ENCODE measurements at regions not wholly inside any gene's neighbourhood (a gene's known extent, or its start where the extent isn't known, plus 50 kb on each side); places are given as distances from the start of the nearest gene placed in this dataset.
"Not testable (repeated sequence)": the region's sequence is repeated elsewhere in the genome, so short reads cannot be mapped to it uniquely, and the experiment has no call there.

DNA sequence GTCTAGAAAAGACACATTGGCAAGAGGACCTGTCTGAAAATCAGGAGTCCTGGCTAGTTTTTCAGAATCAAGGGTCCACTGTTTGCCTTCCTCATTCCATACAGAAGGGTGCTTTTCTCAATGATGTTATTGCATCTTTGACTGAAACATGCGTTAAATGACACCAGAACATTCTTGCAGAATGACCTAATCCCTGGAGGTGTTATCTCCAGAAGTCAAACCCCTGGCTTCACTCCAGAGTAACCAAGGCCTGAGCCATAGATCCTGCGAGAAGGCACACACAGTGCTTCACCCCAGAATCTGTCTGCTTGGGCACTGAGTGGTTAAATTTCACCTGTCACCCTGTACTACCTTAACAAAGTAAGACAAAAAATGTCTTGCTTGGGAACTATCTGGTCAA, 1055.2 kb upstream of the FANCL start:
- DNase-seq: no peak

- no peak for DNase-seq
Observed at GRCh38 chr2:59295524-59296162, 1054.5 kb upstream of the FANCL start.

DNA sequence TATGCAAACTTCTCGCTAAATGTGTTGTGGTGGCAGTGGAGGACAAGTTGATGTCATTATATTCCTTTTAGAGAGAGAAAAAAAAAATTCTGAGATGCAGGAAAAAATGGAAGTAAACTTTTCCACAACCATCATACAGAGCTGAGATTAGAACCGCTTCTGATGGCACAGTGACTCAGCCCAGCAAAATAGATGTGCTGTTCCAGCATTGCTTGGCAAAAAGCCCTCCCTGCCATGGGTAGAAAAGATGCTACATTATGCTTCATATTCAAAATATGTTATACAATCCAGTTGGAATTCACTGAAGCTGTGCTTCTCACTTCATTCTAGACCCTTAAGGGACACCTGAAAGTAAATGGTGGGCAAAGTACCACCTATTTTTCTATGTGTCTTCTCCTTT, 1047.6 kb upstream of the FANCL start:
- DNase-seq: no peak

- no peak for DNase-seq
Observed at GRCh38 chr2:59282374-59283057, 1041.4 kb upstream of the FANCL start.

GRCh38 chr2:59277671-59278070, 1036.5 kb upstream of the FANCL start:
- DNase-seq: no peak

- no peak for DNase-seq
Observed at GRCh38 chr2:59276917-59277316, 1035.8 kb upstream of the FANCL start.

GRCh38 chr2:59276033-59276432, 1034.9 kb upstream of the FANCL start:
- DNase-seq: no peak

DNA sequence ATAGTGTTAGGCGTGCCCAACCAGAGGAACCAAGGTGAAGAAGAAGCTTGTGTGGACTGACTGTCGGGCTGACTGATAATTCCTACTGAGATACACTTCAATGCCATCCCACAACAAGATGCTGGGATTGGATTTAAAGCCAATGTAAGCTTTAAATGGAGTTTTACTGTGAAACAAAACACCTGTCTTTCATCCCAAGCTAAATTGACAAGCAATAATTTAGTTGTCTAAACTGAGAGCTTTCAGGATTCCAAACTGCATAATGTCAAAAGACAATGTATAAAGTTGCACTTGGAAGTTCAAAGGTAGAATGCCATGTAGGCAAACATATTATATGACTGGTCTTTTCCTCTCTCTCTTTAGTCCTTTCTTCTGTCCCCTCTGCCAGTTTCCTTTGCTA, 1025.3 kb upstream of the FANCL start:
- no peak for DNase-seq

DNA sequence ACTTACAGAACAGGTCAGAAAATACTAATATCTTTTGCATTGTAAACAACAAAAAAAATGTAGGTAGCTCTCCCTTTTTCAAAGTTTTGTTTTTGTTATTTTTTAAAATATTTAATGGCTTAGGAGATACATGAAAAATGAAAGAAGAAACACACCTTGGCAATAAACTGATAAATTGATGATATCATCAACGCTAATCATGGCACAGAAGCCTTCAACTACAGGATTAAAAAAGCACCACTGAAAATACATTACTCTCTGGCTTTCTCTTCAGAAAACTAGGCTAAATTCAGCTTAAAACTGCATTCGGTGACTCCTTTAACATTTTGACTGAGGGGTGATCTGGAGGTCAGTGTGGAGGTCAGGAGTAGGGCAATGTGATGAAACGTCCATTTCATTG, 1018.8 kb upstream of the FANCL start:
- DNase-seq: no peak

DNA sequence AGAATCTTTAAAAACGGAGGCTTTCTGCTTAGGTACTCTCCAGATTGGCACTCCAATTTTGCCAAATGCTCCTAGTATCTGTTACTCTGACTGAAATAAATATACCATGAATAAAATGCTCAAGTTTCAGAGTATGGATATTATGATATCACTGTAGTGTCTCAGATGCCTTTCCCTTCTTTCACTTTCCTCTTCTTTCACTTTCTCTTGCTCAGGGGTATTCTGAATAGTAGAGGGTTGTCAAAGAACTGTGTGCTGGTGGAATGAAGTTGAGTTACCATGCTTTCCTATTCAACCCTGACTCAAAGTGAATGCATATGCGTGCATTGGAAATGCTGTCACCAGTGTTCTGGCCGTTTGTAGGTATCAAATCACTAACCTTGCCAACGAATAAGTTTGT, 1015.2 kb upstream of the FANCL start:
- DNase-seq: no peak

DNA sequence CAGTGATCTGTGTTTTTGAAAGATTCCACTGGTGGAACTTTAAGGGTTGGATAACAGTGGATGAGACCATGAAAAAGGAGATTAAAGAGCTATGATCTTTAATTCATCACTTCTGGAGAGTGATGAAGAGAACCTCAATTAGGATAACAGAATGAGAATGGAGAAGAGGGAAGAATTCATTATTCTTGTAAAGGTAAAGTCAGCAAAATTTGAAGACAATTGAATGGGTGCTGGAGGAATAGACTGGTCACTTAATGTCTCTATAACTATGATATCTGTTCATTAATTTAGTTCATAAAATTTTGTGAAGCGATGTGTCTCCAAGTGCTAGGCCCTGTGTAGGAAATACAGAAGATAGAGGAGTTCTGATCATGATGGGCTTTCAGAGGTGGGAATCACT, 1013.2 kb upstream of the FANCL start:
- no peak for DNase-seq

DNA sequence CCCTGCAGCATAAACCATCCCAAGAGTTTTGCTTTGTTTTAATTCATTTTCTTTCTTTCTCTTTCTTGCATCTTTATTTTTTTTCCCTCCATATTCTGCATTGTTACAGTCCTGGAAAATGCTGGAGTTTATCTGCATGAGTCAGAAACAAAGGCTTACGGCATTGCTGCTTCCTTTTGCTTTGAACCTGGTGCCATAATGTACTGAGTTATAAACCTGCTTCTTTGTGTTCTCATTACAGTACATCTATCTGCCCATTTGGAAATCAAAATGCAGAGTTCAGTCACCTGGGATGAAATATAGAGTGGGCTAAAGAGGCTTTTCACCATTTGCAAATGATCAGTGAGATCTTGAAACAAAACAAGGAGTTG, 1009.2 kb upstream of the FANCL start:
- no peak for DNase-seq

DNA sequence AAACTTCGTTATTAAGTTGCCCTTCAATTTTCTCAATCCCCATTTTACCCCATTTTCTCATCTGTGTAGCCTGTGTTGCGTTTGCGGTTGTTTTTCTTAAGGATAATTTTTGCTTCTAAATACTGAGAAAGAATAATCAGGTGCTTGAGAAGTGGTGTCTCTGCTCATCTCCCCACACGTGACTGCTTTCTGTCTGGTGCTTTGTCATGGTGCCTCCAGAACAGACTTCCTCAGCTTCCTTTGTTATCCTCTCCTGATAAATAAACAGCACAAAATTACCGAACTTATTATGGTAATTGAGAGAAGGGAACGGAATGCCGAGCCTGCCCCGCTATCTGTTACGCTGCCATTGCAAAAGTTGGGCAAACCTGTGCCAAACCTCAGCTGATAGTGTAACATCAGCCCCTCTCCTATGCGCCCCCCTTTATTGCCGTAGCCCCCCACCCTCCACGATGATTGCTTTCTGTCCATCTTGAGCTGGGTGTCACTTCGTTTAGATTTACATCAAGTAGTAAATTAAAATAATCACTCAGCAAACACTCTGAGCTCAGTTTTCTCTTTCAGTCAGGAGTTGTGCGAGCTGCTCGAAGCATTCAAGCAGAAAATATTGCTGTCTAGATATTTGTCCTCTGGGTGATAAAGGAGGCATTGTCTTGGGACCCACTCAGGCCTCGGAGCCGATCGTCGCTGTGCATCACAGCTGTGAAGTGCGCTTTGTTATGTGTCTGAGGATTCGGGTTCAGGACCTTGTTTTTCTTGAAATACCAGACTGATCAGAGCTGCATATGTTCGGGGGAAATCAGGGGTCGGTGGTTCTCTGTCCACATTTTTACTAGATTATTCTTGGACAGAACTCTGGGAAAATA, 1008.5 kb upstream of the FANCL start:
- DNase-seq: no peak

GRCh38 chr2:59239146-59239545, 998.0 kb upstream of the FANCL start:
- DNase-seq: no peak

DNA sequence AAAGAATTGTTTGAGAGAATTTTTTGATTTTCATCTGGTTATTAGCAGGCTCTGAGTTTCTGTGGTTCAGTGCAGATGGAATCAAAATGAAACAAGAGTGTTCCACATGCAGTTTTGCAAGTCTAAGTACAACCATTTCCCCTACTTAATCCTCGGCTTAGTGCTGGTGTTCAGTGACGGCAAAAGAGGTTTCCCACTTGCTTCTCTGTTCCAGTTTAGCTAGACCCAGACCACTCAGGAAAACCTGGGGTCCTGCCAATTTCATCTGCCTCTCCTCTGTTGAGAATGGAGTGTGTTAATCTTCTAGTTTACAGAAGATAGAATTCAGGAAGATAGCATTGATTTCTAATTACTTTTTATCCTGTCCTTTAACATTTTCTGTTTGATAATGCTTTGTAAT, 996.2 kb upstream of the FANCL start:
- DNase-seq: no peak

DNA sequence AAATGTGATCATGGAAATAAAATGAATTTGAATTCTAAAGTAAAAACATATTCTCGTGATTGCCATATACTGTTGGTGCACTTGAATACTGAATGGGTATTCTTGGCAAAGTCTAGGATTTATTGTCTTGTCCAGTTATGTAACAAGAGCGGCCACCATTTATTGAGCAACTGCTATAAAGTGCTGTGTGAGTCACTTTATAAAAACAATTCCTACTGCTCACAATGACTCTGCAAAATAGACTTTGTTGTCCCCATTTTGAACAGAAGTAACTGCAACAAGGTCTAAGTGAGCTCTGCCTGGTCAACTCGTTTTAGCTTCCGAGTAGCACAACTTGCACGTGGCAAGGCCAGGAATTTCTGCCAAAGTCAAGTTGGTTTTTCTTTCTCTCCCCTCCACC, 995.6 kb upstream of the FANCL start:
- DNase-seq: no peak

GRCh38 chr2:59233920-59234319, 992.8 kb upstream of the FANCL start:
- no peak for DNase-seq

DNA sequence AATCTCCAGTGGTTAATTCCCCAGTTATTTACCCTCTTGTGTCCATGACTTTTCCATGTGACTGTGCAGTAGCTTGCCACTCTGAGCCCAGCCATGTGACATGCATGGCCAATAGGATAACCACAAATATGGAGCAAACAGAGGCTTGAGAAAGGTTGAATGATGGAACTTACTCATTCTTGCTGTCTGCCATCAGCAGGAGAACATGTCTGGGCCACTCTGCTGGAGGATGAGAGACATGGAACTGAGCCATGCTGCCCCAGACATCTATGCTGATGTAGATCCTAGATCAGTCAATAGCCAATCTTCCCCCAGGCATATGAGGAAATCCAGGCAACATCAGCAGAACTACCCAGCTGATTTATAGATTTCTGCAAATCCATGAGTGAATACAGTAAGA, 992.3 kb upstream of the FANCL start:
- no peak for DNase-seq

GRCh38 chr2:59232394-59233165, 991.5 kb upstream of the FANCL start:
- DNase-seq: no peak

- DNase-seq: not testable (repeated sequence)
Observed at GRCh38 chr2:59226362-59226761, 985.2 kb upstream of the FANCL start.

GRCh38 chr2:59223742-59224141, 982.6 kb upstream of the FANCL start:
- DNase-seq: no peak

DNA sequence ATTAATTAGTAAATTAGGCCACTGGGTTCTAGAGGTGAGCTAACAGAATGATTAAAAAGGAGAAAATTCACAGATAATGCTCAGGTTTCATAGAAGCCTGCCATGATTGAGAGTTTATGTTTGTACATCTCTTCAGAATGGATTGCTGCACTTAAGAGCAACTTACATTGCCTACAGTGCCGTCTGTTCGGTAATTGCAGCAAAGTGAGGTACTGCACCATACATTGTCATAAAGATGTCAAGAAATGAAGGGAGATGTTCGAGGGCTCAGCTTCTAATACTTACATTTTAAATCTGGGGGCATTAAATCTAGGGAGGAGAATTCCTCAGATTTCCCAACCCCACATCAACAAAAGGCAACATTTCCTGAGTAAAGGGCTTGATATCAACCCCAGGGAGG, 976.2 kb upstream of the FANCL start:
- DNase-seq: no peak

GRCh38 chr2:59206361-59206760, 965.2 kb upstream of the FANCL start:
- no peak for DNase-seq
